Right lobe of liver (tissue), 6 donors: ENCODE measurements at regions not wholly inside any gene's neighbourhood (a gene's known extent, or its start where the extent isn't known, plus 50 kb on each side); places are given as distances from the start of the nearest gene placed in this dataset.

Source experiments
- ATAC-seq, 4 donors: fragments of 200-7000 bp; cut with Tn5 transposase; one replicate each; pipeline ENCODE4 v1.9.1; 2020; ENCODE audit warnings: mild to moderate bottlenecking in 4 of 4, moderate library complexity in 4 of 4
- DNase-seq, 3 donors: peaks; one replicate each; pipeline ENCODE4 v3.0.0-alpha.2; 2020
- H3K27ac ChIP-seq, 3 donors: fragments of 200-600 bp; one replicate each; pipeline ENCODE4 v1.8.0; 2022
- H3K27me3 ChIP-seq, 2 donors: fragments of 200-600 bp; one replicate each; pipeline ENCODE4 v1.8.0; 2022
- H3K36me3 ChIP-seq, 4 donors: fragments of 200-600 bp; sonication (generic) in 1 of 4; one replicate each; pipeline versions ENCODE4 v1.5.1 to v1.8.0; 2017 to 2022; ENCODE audit warnings: control low read depth in 1 of 4
- H3K4me1 ChIP-seq, 4 donors: fragments of 200-600 bp; sonication (generic) in 1 of 4; one replicate each; pipeline versions ENCODE4 v1.5.1 to v1.8.0; 2017 to 2022; ENCODE audit warnings: control low read depth in 1 of 4
- H3K4me3 ChIP-seq, 3 donors: fragments of 200-600 bp; one replicate each; pipeline ENCODE4 v1.8.0; 2022
- H3K9me3 ChIP-seq, 4 donors: fragments of 200-600 bp; sonication (generic) in 1 of 4; one replicate each; pipeline versions ENCODE4 v1.5.1 to v1.8.0; 2017 to 2022; ENCODE audit warnings: control low read depth in 1 of 4
- CTCF ChIP-seq, 4 donors: fragments of 200-600 bp in 3 of 4; fragments of 450-650 bp in 1 of 4; IDR thresholded peaks; one replicate each; pipeline versions ENCODE4 v1.5.1 to v1.8.0; 2016 to 2022; ENCODE audit warnings: antibody characterized with exemption in 4 of 4, mild to moderate bottlenecking in 2 of 4
- POLR2A ChIP-seq: fragments of 450-650 bp; IDR thresholded peaks from one replicate; pipeline ENCODE4 v1.6.1; 2017; ENCODE audit warnings: antibody characterized with exemption, mild to moderate bottlenecking
- WGBS: methylation state at CpG from one replicate; pipeline ENCODE4 v1.1.6; 2018; ENCODE audit warnings: low coverage, low lambda C conversion rate; ENCODE audit not compliant: insufficient coverage; ENCODE audit errors: missing lambda C conversion rate; 5-methylcytosine and 5-hydroxymethylcytosine counted together
- intact Hi-C, 2 donors: fragments of 100-400 bp; cut with DNase I; formaldehyde crosslinking; loops; one replicate each; pipeline versions ENCODE4 v1.11.2 to v1.14.1; 2022
- donor health status: DM: no; HTN: yes; CAD: no.
- donor health status: DM: no; HTN: no; CAD: no.
- donor health status: DM: no; HTN: no; CAD: no.
- donor health status: DM: no; HTN: yes; CAD: no.
- donor health status: DM: no; HTN: yes; CAD: no.

DNA sequence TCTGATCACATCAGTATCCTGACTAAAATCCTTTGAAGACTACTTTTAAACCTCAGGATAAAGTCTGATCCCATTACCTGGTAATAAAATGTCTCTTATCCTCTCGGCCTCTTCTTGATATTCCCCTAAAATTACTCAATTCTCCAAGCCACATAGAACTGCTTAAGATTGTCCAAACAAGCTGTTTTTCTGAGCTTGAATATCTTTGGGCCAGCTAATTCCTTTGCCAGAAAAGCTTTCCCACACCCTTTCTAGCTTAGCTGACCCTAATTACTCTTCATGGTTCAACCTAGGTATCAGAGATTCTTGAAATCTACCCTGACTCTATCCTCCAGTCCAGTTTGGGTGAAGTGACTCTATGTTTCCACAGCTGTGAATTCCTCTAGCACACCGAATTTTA lies 328.6 kb downstream of the CRPPA start:
- no peaks in the 10 kb centered on the region for H3K4me1 ChIP-seq
- TF ChIP-seq CTCF (IDR thresholded peaks at IDR 0.05) = no peak
- no peak for TF ChIP-seq POLR2A
- no peak overlapping the region for H3K4me3 ChIP-seq
- no peak overlapping the region for H3K27ac ChIP-seq
- H3K9me3 ChIP-seq = no peaks in the 10 kb centered on the region
- no peak for ATAC-seq
- intact Hi-C loops = loop anchor here in 1 of 2 donors (10.0 kb wide), 1 partner anchor 482 kb away; no protein-coding TSS in a partner anchor
- 53% methylated on average over 2 of the region's 2 CpGs for WGBS
- no peaks in the 10 kb centered on the region for H3K27me3 ChIP-seq
- DNase-seq = no peak
- no peaks in the 10 kb centered on the region for H3K36me3 ChIP-seq

DNA sequence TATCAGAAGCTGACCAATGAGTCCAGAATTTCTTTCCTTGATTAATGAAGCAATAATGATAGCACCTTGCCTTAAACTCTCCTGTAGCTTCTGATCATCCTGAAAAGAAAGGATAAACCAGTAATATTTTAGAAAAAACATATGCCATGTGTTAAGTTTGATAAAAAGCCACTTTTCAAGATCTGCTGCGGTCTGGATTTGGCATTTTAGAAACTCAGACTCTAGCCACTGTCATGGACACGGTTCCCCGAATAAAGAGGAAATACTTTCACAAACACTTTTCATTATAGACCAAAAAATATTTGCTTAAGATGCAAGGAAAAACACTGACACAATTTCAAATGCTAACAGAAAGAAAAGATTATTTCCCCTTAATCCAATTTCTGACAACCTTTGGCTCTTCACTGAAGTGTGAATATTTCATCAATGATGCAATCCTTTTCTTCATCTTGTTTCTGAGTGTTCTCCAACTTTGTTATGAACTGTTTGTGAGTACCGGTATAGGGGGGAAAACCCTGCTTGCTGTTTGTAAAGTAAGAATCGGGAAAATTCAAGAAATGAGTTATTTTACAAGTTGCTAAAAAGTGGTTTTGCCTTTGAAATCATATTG lies 329.5 kb downstream of the CRPPA start:
- TF ChIP-seq CTCF (IDR thresholded peaks at IDR 0.05) (no peak), POLR2A (no peak)
- H3K36me3 ChIP-seq = no peaks in the 10 kb centered on the region
- H3K9me3 ChIP-seq = no peaks in the 10 kb centered on the region
- DNase-seq = no peak
- H3K4me3 ChIP-seq = no peak overlapping the region
- no peaks in the 10 kb centered on the region for H3K27me3 ChIP-seq
- no peak for ATAC-seq
- no peak overlapping the region for H3K27ac ChIP-seq
- 55% methylated on average over 5 of the region's 5 CpGs for WGBS
- no peaks in the 10 kb centered on the region for H3K4me1 ChIP-seq
- intact Hi-C loops = loop anchor here in 1 of 2 donors (10.0 kb wide), 1 partner anchor 483 kb away; no protein-coding TSS in a partner anchor

DNA sequence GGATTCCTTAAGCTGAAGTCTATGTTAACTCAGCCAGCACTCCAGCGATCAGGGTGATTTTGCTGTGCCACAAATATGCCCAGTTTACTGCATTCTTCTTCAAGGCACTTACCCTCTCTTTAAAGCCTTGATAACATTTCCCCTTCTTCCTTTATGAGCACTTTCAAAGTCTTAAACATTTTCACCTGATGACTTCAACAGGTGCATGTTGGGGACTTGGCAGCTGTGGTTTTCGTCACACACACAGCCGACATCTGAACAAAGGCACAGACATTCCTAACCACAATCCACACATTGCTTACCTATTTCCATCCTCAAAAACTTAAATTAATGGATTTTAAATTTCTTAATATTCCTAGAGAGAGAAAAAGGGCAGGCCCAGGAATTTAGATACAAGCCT lies 331.5 kb downstream of the CRPPA start:
- no peaks in the 10 kb centered on the region for H3K36me3 ChIP-seq
- no peaks in the 10 kb centered on the region for H3K4me1 ChIP-seq
- DNase-seq (no peak), ATAC-seq (no peak)
- no peaks in the 10 kb centered on the region for H3K9me3 ChIP-seq
- H3K27ac ChIP-seq = no peak overlapping the region
- WGBS = 89% methylated on average over 3 of the region's 3 CpGs
- H3K4me3 ChIP-seq = no peak overlapping the region
- no peak for TF ChIP-seq CTCF (IDR thresholded peaks at IDR 0.05)
- no peak for TF ChIP-seq POLR2A
- intact Hi-C loops = loop anchor here in 1 of 2 donors (10.0 kb wide), 1 partner anchor 485 kb away; no protein-coding TSS in a partner anchor
- H3K27me3 ChIP-seq = no peaks in the 10 kb centered on the region

DNA sequence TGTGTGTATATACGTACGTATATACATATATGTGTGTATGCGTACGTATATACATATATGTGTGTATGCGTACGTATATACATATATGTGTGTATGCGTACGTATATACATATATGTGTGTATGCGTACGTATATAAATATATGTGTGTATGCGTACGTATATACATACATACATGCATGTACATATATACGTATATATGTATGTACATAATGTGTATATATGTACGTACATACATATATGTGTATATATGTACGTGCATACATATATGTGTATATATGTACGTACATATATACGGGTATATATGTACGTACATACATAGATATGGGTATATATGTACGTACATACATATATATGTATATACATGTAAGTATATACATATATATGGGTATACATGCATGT lies 332.1 kb downstream of the CRPPA start:
- Histone ChIP-seq H3K9me3 (no peaks in the 10 kb centered on the region), H3K36me3 (no peaks in the 10 kb centered on the region), H3K4me1 (no peaks in the 10 kb centered on the region), H3K4me3 (no peak overlapping the region), H3K27me3 (no peaks in the 10 kb centered on the region), H3K27ac (no peak overlapping the region)
- TF ChIP-seq CTCF (IDR thresholded peaks at IDR 0.05) = no peak
- TF ChIP-seq POLR2A = no peak
- no peak for ATAC-seq
- WGBS = 77% methylated on average over 19 of the region's 19 CpGs
- no peak for DNase-seq
- intact Hi-C loops = no loop called here
